Posterior vena cava (tissue), 2 donors: ENCODE measurements at regions not wholly inside any gene's neighbourhood (a gene's known extent, or its start where the extent isn't known, plus 50 kb on each side); places are given as distances from the start of the nearest gene placed in this dataset.

Source experiments
- DNase-seq: peaks from one replicate; pipeline ENCODE4 v3.0.0-alpha.2; 2020; ENCODE audit warnings: low spot score
- intact Hi-C, 2 donors: fragments of 100-400 bp; cut with DNase I; formaldehyde crosslinking; loops; one replicate each; pipeline versions ENCODE4 v1.14.1 to v1.14.2; 2022 to 2023
- donor health status: DM: yes; HTN: yes; CAD: no.
- donor health status: DM: yes; HTN: yes; CAD: no.

DNA sequence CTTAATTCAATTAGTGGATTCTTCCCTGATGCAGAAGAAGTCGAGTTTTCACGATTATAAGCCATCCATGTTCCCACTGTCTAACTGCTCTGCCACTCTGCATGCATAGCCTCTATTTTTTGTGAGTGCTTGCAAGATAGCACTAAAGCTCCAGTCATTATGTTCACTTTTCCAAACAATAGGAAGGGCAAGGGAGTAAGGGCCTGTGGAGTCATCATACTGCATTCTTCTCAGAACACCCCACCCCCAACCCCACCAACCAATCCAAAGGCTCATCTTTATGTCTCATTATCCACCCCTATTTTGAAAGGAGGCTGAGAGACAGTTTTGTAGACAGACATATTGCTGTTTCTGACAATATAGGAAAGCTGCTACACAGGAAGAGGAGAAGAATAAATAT is 471.7 kb upstream of the ADGRL2 start:
- intact Hi-C loops: no loop called here

DNA sequence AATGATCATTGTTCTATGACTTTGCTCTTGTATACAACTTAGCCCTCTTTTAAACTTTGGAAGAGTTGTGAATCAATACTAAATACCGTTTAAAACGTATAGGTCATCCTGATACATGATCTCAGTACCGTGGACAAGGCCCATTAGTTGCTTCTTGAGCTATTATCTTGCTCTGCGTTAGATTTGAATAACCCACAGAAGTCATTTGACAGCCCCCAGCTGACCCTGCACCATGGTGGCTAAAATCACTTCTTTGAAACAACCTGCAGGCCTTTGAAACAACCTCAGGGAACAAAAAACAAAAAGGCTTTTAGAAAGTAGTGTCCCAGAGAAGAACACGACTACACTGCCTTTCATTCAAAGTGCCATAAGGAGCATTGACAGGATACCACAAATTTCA is 473.0 kb upstream of the ADGRL2 start:
- no peak for DNase-seq
- intact Hi-C loops: no loop called here

More for the DNA sequence above, 471.7 kb upstream of the ADGRL2 start:
- no peak for DNase-seq

DNA sequence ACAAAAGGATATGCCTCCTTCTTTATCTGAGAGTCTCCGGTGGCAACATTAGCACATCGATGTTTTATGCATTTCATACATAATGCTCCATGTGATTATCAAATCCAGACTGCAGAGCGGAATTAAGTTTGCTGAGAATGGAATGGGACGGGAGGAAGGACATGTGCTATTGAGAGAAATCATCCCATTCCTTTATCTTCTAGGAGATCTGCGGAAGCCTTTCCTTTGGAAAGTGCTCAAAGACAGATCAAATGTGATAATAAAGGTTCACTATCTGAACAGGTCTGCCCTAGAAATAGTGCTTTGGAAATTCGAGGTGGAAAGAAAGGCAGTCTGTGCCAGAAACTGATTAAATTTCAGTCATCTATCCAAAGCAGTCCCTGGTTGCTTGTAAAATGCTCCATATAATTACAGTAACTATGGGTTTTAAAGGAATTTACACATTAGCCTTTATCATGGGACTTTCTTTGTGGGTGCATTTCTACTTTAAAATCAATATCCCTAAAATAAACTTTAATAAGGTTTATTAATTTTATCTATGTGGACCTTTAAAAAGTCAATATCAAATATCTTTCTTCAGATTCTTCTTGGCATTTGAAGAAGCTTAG is 473.5 kb upstream of the ADGRL2 start:
- intact Hi-C loops: no loop called here

DNA sequence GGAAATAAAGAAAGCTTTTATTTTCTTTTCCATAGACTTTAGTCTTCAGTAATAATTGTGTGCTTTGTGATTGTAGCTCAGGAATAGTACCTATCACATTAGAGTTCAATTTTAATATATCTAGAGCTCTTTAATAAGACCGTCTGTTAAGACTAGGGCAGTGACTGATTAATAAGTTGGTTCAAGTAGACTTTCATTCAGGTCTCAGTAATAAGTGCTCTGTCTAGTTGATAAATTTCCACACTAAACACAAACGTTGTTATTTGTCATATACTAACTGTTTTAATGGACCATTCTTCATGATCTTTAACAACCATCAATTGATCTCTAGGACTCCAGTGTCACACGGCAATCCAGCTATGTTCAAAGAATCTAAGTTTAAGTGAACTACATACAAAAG is 474.5 kb upstream of the ADGRL2 start:
- intact Hi-C loops: no loop called here
- no peak for DNase-seq

More for the DNA sequence above, 473.5 kb upstream of the ADGRL2 start:
- DNase-seq: no peak

DNA sequence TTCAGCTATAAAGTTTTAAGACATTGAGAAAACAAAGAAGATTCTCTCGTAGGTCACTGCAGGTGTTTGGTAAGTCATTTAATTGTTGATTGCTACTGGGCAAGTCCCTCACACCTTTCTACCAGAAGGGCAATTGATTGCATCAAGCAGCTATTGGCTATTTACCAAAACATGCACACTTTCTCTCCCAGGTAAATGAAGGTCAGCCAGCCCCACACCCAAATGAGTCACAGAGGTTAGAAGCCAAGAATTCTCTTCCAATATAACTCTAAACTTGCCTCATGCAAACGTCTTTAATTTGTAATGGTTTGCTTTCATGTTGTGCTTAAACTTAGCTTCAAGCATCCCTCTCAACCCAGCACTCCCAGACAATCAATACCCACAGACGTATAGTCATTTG is 475.3 kb upstream of the ADGRL2 start:
- intact Hi-C loops: no loop called here
- no peak for DNase-seq

DNA sequence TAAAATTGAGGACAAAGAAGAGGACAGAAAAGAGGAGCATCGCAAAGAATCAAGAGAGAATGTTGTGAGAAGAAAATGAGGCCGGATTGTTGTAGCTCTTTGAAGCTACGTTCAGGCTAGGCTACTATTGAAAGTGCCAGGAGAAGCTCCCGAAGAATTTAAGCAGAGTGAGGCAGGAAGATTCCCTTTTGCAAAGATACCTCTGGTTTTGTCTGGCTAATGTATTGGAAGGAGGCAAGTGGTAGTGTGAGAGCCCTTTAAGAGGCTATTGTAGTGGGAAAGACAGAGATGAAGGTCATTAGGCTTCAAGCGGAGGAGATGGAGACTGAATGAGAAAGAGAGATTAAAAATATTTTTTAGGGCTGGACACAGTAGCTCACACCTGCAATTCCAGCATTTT is 476.9 kb upstream of the ADGRL2 start:
- no peak for DNase-seq
- intact Hi-C loops: no loop called here

DNA sequence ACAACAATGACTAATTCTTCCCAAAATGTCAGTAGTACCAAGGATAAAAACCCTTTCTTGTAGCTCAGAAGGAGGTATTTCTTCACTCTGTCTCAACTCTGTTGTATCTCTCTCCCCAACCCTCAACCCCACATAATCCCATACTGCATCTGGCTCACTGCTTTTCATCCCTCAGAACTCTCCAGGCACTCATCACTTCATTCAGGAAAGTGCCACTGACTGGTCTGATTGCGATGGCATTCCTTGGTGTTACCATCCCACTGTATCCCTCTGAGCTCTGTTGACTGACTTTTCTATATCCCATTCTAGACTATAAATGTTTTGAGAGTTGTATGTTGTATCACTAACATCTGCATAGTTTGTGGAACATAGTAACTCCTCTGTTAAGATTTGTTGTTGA is 483.5 kb upstream of the ADGRL2 start:
- intact Hi-C loops: loop anchor here in 1 of 2 donors (5.0 kb wide), 1 partner anchor 375 kb away; no protein-coding TSS in a partner anchor
- DNase-seq: no peak

DNA sequence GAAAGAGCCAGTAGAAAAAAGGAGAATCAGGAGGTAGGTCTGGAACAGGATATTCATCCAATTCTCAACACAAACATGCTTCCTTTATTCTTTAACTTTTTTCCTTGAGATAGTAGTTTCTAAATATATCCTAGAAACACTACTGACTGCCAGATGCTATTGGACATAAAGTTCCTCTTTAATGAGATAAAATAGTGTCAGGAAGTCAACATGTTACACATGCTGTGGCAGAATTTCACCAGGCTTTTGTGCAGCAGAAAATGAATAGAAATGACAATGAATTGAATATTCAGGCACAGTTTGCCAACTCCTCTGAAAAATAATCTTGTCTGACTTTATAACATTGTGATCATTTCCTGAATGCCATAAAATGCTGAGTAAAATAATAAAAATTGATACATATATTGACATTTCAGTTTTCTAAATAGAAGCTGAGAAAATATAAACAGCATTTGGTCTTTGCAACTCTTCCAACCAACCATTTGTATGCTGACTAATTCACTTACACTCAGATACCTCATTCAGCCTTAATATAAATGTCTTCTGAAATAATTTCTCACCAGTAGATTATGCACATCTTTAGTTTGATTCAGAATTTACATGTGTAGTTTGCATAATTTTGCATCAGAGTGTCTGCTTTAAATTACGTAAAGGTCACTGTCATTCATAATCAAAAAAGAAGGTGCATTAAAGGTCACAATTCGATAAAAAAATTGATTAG is 486.1 kb upstream of the ADGRL2 start:
- no peak for DNase-seq
- intact Hi-C loops: loop anchor here in 1 of 2 donors (5.0 kb wide), 1 partner anchor 378 kb away; no protein-coding TSS in a partner anchor

DNA sequence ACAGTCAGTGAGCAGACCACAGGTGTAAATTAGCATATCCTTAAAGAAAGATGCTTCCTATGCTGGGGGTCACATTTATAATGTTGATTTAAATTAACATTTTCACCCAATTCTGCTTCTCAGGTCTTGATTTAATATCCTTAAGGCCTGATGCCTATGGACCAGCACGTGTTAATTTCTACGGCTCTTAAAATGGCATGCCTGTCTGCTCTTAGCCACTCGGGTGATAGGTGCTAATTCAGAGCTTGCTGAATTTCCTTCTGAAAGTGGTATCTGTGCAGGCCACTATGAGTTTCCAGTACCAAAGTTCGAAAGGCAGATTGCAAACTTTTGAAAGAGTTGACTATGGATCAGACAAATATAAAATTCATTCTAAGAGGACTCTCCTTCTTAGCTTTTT is 487.4 kb upstream of the ADGRL2 start:
- intact Hi-C loops: no loop called here
- no peak for DNase-seq

DNA sequence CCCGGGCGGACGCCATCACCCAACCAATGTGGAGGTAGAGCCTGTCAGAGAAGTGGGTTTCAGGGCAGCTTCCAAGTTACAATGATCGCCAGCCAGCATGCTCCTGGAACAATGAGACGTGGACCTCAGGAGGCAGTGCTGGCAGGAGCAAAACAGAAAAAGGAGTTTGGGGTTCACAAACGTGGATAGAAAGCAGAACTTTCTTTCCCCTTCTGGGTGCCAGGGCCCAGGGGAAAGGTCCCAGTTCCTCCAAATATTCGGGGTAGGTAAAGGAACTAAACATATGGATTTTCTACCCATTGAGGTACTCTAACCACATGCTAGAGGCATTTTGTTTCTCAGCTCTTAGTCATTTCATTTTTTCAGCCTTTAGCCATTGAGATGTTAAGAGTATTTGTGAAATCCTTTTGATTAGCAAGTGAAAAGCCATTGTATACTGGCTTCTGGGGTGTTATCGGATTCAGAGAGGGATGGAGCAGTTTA is 488.4 kb upstream of the ADGRL2 start:
- intact Hi-C loops: no loop called here
- no peak for DNase-seq

DNA sequence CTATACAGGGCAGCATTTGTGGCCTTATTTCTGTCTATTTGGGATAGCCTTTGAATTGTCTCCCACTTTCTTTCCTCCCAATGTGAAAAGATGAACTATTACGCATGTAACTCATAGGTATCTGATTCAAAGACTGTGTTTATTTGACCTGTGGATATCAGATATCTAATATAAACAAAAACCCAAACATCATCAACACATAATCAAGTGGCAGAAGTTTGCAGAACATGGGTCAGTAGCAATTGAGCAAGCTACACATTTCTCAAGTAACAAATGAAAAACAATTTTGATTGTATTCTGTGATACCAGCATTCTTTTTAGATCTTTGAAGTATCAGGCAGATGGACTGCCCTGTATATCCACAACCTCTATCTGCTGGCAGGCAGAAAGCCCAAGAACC is 490.5 kb upstream of the ADGRL2 start:
- intact Hi-C loops: no loop called here
- no peak for DNase-seq

DNA sequence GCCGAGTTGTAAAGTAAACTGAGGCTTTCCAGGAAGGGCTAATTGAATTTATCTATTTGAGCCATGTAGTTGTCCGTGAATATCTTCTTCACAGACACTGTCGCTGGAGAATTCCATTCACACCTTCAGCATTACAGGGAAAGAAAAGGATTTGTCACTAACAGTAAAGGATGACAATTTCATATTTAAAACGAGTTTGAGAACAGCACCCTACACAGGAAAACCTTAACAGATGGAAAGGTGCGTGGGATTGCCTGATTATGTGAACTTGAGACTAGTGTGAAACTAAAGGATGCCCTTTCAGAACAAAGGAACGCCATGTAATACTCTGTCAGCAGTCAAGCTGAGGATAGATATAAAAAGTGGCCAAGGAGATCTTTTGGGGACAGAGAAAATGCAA is 492.5 kb upstream of the ADGRL2 start:
- DNase-seq: no peak
- intact Hi-C loops: no loop called here

DNA sequence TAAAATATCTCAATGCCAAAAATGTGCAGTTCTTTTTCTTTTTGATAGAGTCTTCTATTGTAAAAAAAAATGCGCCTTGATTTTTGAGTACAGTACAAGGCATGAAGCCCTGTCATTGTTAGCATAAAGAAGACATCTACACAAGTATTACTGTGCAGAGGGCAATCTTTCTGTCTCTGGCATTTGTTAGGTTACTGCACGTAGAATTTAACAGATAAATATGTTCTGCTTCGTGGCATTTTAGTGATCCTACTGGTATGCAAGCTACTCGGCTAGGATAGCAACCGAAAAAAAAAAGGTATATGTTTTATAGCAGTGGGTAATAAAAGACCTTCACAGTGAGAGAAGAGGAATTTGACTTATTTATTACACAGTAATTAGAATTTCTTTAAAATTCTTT is 492.9 kb upstream of the ADGRL2 start:
- no peak for DNase-seq
- intact Hi-C loops: no loop called here

DNA sequence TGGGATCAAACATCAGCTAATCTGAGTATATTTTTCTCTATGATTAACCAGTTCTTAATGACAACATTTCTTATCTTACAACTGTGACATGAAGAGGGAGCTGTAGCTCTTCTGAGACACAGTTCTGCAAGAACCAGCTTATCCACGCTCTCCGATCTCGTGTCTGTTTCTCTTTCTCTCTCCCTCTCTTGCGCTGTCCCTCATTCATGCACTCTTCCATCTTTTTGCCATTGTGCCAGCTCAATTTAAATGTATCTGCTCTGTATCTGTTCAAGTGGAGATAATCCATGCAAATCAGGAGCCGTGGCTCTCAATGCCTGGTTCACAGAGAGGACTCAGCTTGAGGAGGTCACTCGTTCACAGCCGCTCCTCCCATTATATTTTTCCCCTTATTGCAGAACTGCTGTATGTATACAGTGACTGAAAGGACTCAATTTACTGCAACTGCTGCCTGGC is 494.7 kb upstream of the ADGRL2 start:
- intact Hi-C loops: no loop called here
- DNase-seq: no peak

DNA sequence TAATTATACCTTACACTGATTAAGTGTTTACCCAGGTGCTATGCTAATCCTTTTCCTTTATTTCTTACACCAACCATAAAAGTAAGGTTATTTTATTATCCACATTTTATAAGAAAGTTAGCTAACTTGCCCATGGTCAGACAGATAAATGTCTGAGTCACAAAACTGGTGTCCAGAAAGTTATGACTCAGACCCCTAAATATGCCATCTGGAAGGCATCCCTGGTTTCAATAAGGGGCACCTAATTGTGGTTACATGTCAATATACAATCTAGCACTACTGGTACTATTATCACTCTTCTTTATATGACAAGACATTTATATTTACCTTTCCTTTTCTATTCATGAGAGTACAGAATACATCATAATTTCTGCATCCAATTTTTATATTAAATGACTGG is 496.5 kb upstream of the ADGRL2 start:
- intact Hi-C loops: no loop called here
- DNase-seq: no peak

DNA sequence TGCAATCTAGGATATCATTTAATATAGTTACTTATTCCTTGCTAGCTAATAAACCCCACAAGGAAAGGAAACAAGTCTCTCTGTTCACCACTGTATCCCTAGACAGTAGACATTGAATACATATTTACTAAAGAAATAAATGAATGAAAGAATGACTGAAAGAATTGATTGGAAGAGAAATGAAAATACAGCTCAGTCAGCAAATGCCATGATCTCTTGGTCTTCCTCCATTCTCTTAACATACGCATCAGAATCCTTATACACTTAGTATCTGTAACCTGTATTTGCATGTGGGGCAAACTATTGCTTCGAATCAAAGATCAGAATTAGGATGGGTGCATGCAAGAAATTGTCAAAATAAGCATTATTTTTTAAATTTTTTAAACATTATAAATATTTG is 500.8 kb upstream of the ADGRL2 start:
- intact Hi-C loops: no loop called here
- DNase-seq: no peak

DNA sequence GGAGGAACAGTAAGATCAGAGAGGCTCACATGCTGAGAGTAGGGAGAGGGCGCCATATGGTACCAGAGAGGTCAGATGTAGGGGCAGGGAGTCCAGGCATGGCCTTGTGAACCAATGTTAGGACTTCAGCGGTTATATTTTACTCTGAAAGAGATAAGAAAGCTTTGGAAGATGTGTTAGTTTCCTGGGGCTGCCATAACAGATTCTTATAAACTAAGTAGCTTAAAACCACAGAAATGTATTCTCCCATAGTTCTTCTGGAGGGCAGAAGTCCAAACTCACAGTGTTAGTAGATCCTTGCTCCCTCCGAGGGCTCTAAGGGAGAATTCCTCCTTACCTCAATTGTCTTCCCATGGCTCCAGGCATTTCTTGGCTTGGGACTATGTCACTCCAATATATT is 502.5 kb upstream of the ADGRL2 start:
- intact Hi-C loops: no loop called here
- no peak for DNase-seq

DNA sequence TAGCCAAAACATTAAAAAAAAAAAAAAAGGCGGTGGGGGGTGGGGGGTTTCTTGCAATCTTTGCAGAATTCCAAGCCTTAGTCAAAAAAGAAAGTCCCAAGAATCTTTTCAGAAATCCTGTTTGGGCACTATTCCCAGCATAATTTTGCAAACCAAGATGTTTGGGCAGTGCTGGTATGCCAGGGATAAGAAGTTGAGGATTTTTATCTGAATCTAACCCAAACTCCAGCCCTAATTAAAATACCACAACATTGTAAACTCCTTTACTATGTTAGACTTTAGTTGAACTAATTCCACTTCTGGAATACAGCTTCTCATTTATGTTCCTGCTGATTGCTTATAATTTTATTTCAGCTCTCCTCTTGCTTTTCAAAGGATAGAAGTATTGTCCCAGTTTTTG is 504.1 kb upstream of the ADGRL2 start:
- DNase-seq: no peak
- intact Hi-C loops: no loop called here

DNA sequence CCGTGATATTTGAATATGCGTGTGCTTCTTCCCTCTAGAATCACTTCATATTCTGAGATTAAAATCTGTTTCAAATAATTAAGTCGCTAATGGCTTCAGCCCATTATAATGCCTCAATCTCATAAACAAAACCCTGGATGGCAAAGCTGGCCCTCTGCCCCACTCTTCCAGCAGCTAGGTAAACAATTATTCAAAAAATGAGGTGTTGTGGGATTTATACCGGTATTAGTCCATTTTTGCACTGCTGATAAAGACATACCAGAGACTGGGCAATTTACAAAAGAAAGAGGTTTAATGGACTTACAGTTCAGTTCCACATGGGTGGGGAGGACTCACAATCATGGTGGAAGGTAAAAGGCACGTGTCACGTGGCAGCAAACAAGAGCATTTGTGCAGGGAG is 510.4 kb upstream of the ADGRL2 start:
- DNase-seq: no peak

DNA sequence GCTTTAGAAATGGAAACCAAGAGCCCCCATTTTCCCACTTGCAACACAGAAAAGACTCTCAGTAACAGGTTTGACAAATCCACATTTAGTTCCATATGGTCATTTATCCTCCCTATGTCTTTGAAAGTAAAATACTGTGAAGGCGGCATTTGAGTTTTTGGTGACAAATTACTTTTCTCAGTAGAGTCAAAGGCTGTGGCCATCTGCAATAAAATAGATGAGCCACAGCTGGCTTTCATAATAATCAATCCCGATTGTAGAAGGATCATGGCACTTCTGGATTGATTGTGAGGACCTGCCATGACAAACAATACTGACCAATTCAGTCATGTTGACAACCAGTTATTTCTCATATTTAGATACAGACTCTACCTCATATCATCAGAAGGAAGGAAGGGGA is 512.0 kb upstream of the ADGRL2 start:
- no peak for DNase-seq
- intact Hi-C loops: no loop called here

More for the DNA sequence above, 510.4 kb upstream of the ADGRL2 start:
- intact Hi-C loops: no loop called here
